ENCODE measurements at regions not wholly inside any gene's neighbourhood (a gene's known extent, or its start where the extent isn't known, plus 50 kb on each side); places are given as distances from the start of the nearest gene placed in this dataset. TPM values are rescaled to one million over a fixed set of nuclear protein-coding genes. Genes with fewer than 3 reads are reported as not detected.

Small RNAs in the stretch of these regions (small RNA-seq; reads per million reads assigned to genes)
- gene RNU6-1222P, result not detected
